MCF 10A (cell line): ENCODE measurements at regions not wholly inside any gene's neighbourhood (a gene's known extent, or its start where the extent isn't known, plus 50 kb on each side); places are given as distances from the start of the nearest gene placed in this dataset.

Experiments
- BruUV-seq: library from RNA; stranded (reverse); fragments of 400-500 nt; replicated peaks from 2 replicates; lab custom pipeline; 2021; lab: Mats Ljungman, UMichigan
- CTCF ChIA-PET: fragments of 300-600 bp; sonication (Branson Sonifier 250); formaldehyde crosslinking; extraction: SDS; loops from one replicate; lab custom pipeline; 2021; ENCODE audit warnings: antibody characterized with exemption, inconsistent platforms; lab: Yijun Ruan, JAX
- POLR2A ChIA-PET: fragments of 300-600, 350-650 bp; sonication (Branson Sonifier 250); formaldehyde crosslinking; extraction: SDS; loops from one replicate; lab custom pipeline; 2020; ENCODE audit warnings: antibody characterized with exemption, inconsistent platforms; lab: Yijun Ruan, JAX
- DNase-seq: peaks from one replicate; pipeline ENCODE4 v3.0.0-alpha.2; 2018; ENCODE audit not compliant: unreplicated experiment
- H3K27ac Mint-ChIP-seq: one replicate; pipeline ENCODE4 v1.8.0; 2022; ENCODE audit warnings: mild to moderate bottlenecking, low read depth, mixed read lengths; ENCODE audit not compliant: unreplicated experiment
- H3K27me3 Mint-ChIP-seq: one replicate; pipeline ENCODE4 v1.8.0; 2022; ENCODE audit warnings: mixed read lengths; ENCODE audit not compliant: insufficient read depth, unreplicated experiment
- H3K36me3 Mint-ChIP-seq: one replicate; pipeline ENCODE4 v1.8.0; 2022; ENCODE audit warnings: mild to moderate bottlenecking, moderate library complexity, mixed read lengths; ENCODE audit not compliant: insufficient read depth, unreplicated experiment
- H3K4me1 Mint-ChIP-seq: one replicate; pipeline ENCODE4 v1.8.0; 2022; ENCODE audit warnings: mixed read lengths; ENCODE audit not compliant: insufficient read depth, unreplicated experiment
- H3K4me3 Mint-ChIP-seq: one replicate; pipeline ENCODE4 v1.8.0; 2022; ENCODE audit warnings: mild to moderate bottlenecking, moderate library complexity, mixed read lengths; ENCODE audit not compliant: unreplicated experiment
- H3K9me3 Mint-ChIP-seq: one replicate; pipeline ENCODE4 v1.8.0; 2022; ENCODE audit warnings: mixed read lengths; ENCODE audit not compliant: unreplicated experiment
- intact Hi-C: fragments of 100-400 bp; cut with micrococcal nuclease; formaldehyde crosslinking; loops from 2 replicates; pipeline ENCODE4 v1.14.1; 2022
- TF ChIP-seq, protein P1 (sequence below): fragments of 200-600 bp; IDR thresholded peaks from one replicate; pipeline ENCODE4 v1.8.0; 2022; ENCODE audit warnings: antibody characterized with exemption, mild to moderate bottlenecking; ENCODE audit not compliant: unreplicated experiment

DNA sequence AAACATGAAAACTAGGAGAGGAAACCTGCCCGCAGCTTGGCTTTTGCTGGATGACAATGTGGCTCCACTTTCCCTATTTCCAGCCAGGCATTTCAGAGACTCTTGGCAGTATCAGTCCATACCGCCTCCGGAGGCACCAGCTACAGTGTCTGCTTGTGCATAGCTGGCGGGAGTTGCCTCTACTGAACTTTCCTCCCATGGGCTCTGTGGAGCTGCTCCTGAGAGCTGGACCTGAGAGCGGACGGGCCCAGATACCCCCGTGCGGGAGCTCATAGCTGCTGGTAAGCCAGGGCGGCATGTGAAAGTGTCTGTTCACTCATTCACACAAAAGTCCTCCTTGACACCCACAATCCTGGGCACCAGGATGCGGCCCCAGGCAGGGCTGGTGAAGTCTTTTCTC, 130.3 kb upstream of the PMEPA1 start:
- Mint-ChIP-seq H3K36me3 (no peaks in the 10 kb centered on the region), H3K27me3 (peaks cover 53% of the 10 kb centered on the region), H3K4me3 (no peak overlapping the region), H3K9me3 (no peaks in the 10 kb centered on the region), H3K27ac (no peak overlapping the region), H3K4me1 (peaks cover 3% of the 10 kb centered on the region)
- TF ChIP-seq, protein P1, sequence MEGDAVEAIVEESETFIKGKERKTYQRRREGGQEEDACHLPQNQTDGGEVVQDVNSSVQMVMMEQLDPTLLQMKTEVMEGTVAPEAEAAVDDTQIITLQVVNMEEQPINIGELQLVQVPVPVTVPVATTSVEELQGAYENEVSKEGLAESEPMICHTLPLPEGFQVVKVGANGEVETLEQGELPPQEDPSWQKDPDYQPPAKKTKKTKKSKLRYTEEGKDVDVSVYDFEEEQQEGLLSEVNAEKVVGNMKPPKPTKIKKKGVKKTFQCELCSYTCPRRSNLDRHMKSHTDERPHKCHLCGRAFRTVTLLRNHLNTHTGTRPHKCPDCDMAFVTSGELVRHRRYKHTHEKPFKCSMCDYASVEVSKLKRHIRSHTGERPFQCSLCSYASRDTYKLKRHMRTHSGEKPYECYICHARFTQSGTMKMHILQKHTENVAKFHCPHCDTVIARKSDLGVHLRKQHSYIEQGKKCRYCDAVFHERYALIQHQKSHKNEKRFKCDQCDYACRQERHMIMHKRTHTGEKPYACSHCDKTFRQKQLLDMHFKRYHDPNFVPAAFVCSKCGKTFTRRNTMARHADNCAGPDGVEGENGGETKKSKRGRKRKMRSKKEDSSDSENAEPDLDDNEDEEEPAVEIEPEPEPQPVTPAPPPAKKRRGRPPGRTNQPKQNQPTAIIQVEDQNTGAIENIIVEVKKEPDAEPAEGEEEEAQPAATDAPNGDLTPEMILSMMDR = no peak
- intact Hi-C loops = no loop called here
- no TSS peak for BruUV-seq
- ChIA-PET POLR2A (no interaction called here), CTCF (interaction anchor here (0.7 kb wide), 1 partner anchor 218 kb away, joined by 3 read pairs; no protein-coding TSS in a partner anchor)
- DNase-seq = no peak

DNA sequence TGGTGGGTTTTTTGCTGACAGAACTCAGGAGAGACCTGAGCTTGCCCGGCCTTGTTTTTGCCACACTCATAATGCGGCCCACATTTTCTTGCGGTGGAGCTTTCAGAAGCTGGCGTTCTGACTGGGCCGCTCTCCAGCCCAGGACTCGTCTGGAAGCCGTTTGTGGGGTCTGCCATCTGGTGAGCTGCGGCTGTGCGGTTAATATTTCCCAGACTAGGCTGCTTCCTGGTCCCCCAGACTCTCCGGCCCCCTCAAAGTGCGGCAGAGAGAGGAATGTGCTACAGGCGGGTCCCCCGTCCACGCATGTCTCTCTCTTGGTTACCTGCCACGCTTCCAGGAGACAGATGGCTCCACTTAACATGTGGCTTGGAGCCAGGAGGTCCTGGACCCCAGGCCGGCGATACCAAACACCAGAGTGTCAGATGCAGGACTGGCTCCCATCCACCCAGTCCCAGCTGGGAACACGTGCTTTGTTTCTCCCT, 128.9 kb upstream of the PMEPA1 start:
- Mint-ChIP-seq H3K4me3 (no peak overlapping the region), H3K36me3 (no peaks in the 10 kb centered on the region), H3K4me1 (no peaks in the 10 kb centered on the region), H3K27me3 (peaks cover 48% of the 10 kb centered on the region), H3K27ac (no peak overlapping the region), H3K9me3 (no peaks in the 10 kb centered on the region)
- intact Hi-C loops = no loop called here
- no TSS peak for BruUV-seq
- DNase-seq = no peak
- ChIA-PET POLR2A (no interaction called here), CTCF (interaction anchor here (0.7 to 0.9 kb wide), 3 partner anchors 103 to 321 kb away, joined by 3 to 5 read pairs (median 4); no protein-coding TSS in a partner anchor)
- TF ChIP-seq, protein P1 = no peak

DNA sequence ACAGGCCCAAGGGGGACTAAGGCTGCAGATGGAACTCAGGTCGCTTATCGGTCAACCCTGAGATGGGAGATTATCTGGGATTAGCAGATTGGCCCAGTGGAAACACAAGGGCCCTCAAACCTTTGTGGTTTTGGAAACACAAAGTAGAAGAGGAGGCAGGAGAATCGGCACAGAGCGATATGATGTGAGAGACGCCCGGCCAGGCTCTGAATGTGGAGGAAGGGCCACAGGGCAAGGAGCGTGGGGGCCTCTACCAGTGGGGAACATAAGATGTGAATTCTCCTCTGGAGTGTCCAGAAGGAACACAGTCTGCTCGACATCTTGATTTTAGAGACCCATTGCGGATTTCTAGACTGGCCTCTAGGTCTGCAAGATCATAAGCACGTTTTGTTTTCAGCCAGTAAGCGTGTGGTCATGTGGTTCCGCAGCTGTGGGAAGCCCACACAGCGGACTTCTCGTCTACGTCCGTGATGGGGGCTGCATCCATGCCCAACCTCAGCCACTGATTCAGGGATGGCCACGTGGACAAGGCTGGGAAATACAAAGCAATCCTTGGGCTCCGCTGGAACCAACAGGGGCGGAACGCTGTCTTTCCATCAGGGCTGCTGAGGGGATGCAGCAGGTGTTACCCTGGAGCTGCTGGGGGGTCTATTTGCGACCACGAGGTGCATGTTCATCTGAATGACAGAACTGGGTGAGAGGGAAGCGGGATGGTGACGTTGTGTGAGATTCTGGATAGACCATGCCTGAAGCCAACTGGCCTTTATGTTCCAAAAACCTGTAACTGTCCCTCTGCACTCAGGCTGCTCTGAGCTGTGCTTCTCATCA, 127.6 kb upstream of the PMEPA1 start:
- BruUV-seq = no TSS peak
- Mint-ChIP-seq H3K36me3 (no peaks in the 10 kb centered on the region), H3K27me3 (peaks cover 53% of the 10 kb centered on the region), H3K4me1 (no peaks in the 10 kb centered on the region), H3K4me3 (no peak overlapping the region), H3K9me3 (no peaks in the 10 kb centered on the region), H3K27ac (no peak overlapping the region)
- TF ChIP-seq, protein P1 = no peak
- ChIA-PET CTCF (interaction anchor here (0.6 to 0.9 kb wide), 3 partner anchors 27 to 250 kb away, joined by 3 to 4 read pairs (median 4); no protein-coding TSS in a partner anchor), POLR2A (no interaction called here)
- no peak for DNase-seq
- intact Hi-C loops = no loop called here

DNA sequence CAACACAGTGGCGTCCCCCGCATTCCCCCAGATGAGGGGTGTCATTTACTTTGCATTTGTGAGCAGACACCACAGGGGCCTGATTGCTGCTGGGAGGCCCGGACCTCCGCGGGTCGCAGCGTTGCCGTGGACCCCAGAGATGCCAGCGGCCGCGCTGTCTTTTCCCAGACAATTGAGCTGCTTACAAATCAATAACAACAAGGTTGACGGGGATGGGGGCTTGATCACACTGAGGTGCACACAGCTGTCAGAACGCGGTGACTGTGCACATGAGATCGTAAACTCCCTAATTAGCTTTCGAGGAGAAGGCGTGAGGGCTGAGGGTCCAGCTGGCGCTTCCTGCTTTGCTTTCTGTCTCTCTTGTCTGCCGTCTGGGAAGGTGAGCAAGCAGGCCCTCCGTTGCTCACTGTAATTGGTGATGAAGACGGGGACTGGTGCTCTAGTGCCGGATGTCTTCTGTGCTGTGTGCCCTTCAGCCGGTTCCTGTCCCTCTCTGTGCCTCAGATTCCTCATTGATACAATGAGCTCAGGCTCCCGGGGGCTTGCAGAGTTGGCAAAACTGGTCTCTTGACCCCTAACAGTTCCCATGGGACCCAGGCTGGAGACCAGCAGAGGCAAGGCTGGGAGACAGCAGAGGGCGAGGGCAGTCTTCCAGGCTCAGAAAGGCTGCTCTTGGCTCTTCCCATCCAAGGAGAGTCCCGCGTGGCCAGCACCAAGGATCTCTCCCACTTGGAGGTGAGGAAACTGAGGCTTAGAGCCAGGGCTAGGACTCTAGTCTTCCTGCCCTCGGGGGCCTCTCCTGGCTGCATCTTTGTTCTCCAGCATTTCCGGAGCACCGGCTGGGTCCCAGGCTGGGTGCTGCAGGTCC, 126.0 kb upstream of the PMEPA1 start:
- TF ChIP-seq, protein P1 = no peak
- no peaks in the 10 kb centered on the region for H3K36me3 Mint-ChIP-seq
- H3K27me3 Mint-ChIP-seq = peaks cover 55% of the 10 kb centered on the region
- no TSS peak for BruUV-seq
- H3K4me1 Mint-ChIP-seq = no peaks in the 10 kb centered on the region
- intact Hi-C loops = no loop called here
- CTCF ChIA-PET = interaction anchor here (0.6 kb wide), 2 partner anchors 832 to 1633 kb away, joined by 3 to 6 read pairs; no protein-coding TSS in a partner anchor
- DNase-seq = no peak
- no peak overlapping the region for H3K4me3 Mint-ChIP-seq
- no peaks in the 10 kb centered on the region for H3K9me3 Mint-ChIP-seq
- POLR2A ChIA-PET = interaction anchor here (0.6 kb wide), 1 partner anchor 86 kb away, joined by 3 read pairs; no protein-coding TSS in a partner anchor
- no peak overlapping the region for H3K27ac Mint-ChIP-seq
